Keratinocyte (primary cell): ENCODE measurements at regions not wholly inside any gene's neighbourhood (a gene's known extent, or its start where the extent isn't known, plus 50 kb on each side); places are given as distances from the start of the nearest gene placed in this dataset.

Experiments used
- DNase-seq: peaks from one replicate; pipeline ENCODE4 v3.0.0-alpha.2; 2011; ENCODE audit warnings: low read depth, missing footprints, low spot score
- FAIRE-seq: peaks from 2 replicates; lab custom pipeline; 2011; peaks lifted over from hg19 to GRCh38; lab: Jason Lieb, UNC
- H2AFZ ChIP-seq: 2 replicates; pipeline ENCODE4 v1.6.0; 2012; ENCODE audit warnings: low read length, control low read depth, inconsistent platforms; ENCODE audit not compliant: control insufficient read depth
- H3K27ac ChIP-seq: 2 replicates; pipeline ENCODE4 v1.5.1; 2011; ENCODE audit warnings: low read length; ENCODE audit not compliant: control insufficient read depth, insufficient read depth
- H3K27me3 ChIP-seq: 3 replicates; pipeline ENCODE4 v1.6.0; 2011; ENCODE audit warnings: low read length; ENCODE audit not compliant: control insufficient read depth, insufficient read depth; ENCODE audit errors: extremely low read depth
- H3K36me3 ChIP-seq, 2 experiments: 2 replicates in 1 of 2; 3 replicates in 1 of 2; pipeline ENCODE4 v1.5.1; 2011; ENCODE audit warnings: low read length in 2 of 2, mild to moderate bottlenecking in 1 of 2; ENCODE audit not compliant: control insufficient read depth in 2 of 2, insufficient read depth in 2 of 2; ENCODE audit errors: extremely low read depth in 1 of 2
- H3K4me1 ChIP-seq: 3 replicates; pipeline ENCODE4 v1.5.1; 2011; ENCODE audit warnings: low read length; ENCODE audit not compliant: control insufficient read depth, insufficient read depth; ENCODE audit errors: extremely low read depth
- H3K4me2 ChIP-seq: 3 replicates; pipeline ENCODE4 v1.6.0; 2011; ENCODE audit warnings: low read depth, low read length; ENCODE audit not compliant: control insufficient read depth, insufficient read depth; ENCODE audit errors: extremely low read depth
- H3K4me3 ChIP-seq, 3 experiments: fragments of 200-600 bp in 1 of 3; sonication (generic) in 1 of 3; 2 replicates in 2 of 3; 3 replicates in 1 of 3; pipeline ENCODE4 v1.5.1; 2011 to 2016; ENCODE audit warnings: low read length in 3 of 3, mild to moderate bottlenecking in 3 of 3, control low read depth in 2 of 3, inconsistent platforms in 1 of 3, low read depth in 1 of 3, mixed read lengths in 1 of 3, mixed run types in 1 of 3, moderate library complexity in 1 of 3; ENCODE audit not compliant: control insufficient read depth in 2 of 3, insufficient read depth in 2 of 3; ENCODE audit errors: extremely low read depth in 1 of 3
- H3K79me2 ChIP-seq: 2 replicates; pipeline ENCODE4 v1.6.0; 2012; ENCODE audit warnings: low read length; ENCODE audit not compliant: control insufficient read depth, insufficient read depth
- H3K9ac ChIP-seq: 3 replicates; pipeline ENCODE4 v1.6.0; 2011; ENCODE audit warnings: low read length; ENCODE audit not compliant: control insufficient read depth, insufficient read depth; ENCODE audit errors: extremely low read depth
- H3K9me1 ChIP-seq: 3 replicates; pipeline ENCODE4 v1.6.0; 2011; ENCODE audit warnings: low read length; ENCODE audit not compliant: control insufficient read depth, insufficient read depth; ENCODE audit errors: extremely low read depth
- H3K9me3 ChIP-seq: 2 replicates; pipeline ENCODE4 v1.5.1; 2012; ENCODE audit warnings: low read depth, low read length; ENCODE audit not compliant: control insufficient read depth
- H4K20me1 ChIP-seq: 3 replicates; pipeline ENCODE4 v1.6.0; 2011; ENCODE audit warnings: low read length; ENCODE audit not compliant: control insufficient read depth, insufficient read depth; ENCODE audit errors: extremely low read depth
- CTCF ChIP-seq, 3 experiments: IDR thresholded peaks in 1 of 3; conservative IDR thresholded peaks in 1 of 3; optimal IDR thresholded peaks in 1 of 3; 2 replicates in 2 of 3; 3 replicates in 1 of 3; pipeline versions ENCODE3 to v1.5.1; 2011; ENCODE audit warnings: low read length in 3 of 3, mild to moderate bottlenecking in 3 of 3, moderate library complexity in 2 of 3, control low read depth in 1 of 3, inconsistent platforms in 1 of 3; ENCODE audit not compliant: insufficient read depth in 2 of 3; ENCODE audit errors: extremely low read depth in 1 of 3
- EZH2 ChIP-seq: IDR thresholded peaks from one replicate; pipeline ENCODE4 v1.6.1; 2012; ENCODE audit warnings: inconsistent platforms, mild to moderate bottlenecking, low read length, moderate library complexity
- dilution Hi-C: fragments of 300-500 bp; cut with MboI; formaldehyde crosslinking; loops from one replicate; pipeline ENCODE4 v1.7.0; 2020; ENCODE audit warnings: low sequenced_read_pairs; ENCODE audit not compliant: extremely low pct_ligation_motif_present

GRCh38 chr12:19959353-19959752, 409.0 kb upstream of the PDE3A start:
- Histone ChIP-seq H3K27me3 (no peaks in the 10 kb centered on the region), H3K4me2 (no peak overlapping the region), H4K20me1 (no peaks in the 10 kb centered on the region), H3K27ac (no peak overlapping the region), H3K9me1 (no peaks in the 10 kb centered on the region), H3K4me1 (no peaks in the 10 kb centered on the region), H3K9ac (no peak overlapping the region), H3K4me3 (no peak overlapping the region), H3K36me3 (no peaks in the 10 kb centered on the region), H2AFZ (no peak overlapping the region), H3K9me3 (no peaks in the 10 kb centered on the region), H3K79me2 (no peaks in the 10 kb centered on the region)
- DNase-seq, result no peak
- dilution Hi-C loops, result no loop called here
- TF ChIP-seq EZH2 (no peak), CTCF (optimal IDR thresholded peaks at IDR 0.05 in 1 of 3, IDR thresholded peaks at IDR 0.05 in 1 of 3, conservative IDR thresholded peaks at IDR 0.05 in 1 of 3; ENCODE audit: extremely low read depth in 1 of 3, insufficient read depth in 2 of 3, low read length in 3 of 3) (no peak)
- FAIRE-seq, result no peak

GRCh38 chr12:19960527-19960926, 407.8 kb upstream of the PDE3A start:
- DNase-seq (no peak), FAIRE-seq (no peak)
- Histone ChIP-seq H3K27me3 (no peaks in the 10 kb centered on the region), H3K79me2 (no peaks in the 10 kb centered on the region), H4K20me1 (no peaks in the 10 kb centered on the region), H3K4me1 (no peaks in the 10 kb centered on the region), H3K4me3 (no peak overlapping the region), H3K9ac (no peak overlapping the region), H3K36me3 (no peaks in the 10 kb centered on the region), H3K9me1 (no peaks in the 10 kb centered on the region), H3K9me3 (no peaks in the 10 kb centered on the region), H3K27ac (no peak overlapping the region), H2AFZ (no peak overlapping the region), H3K4me2 (no peak overlapping the region)
- dilution Hi-C loops, result no loop called here
- TF ChIP-seq CTCF (optimal IDR thresholded peaks at IDR 0.05 in 1 of 3, IDR thresholded peaks at IDR 0.05 in 1 of 3, conservative IDR thresholded peaks at IDR 0.05 in 1 of 3; ENCODE audit: extremely low read depth in 1 of 3, insufficient read depth in 2 of 3, low read length in 3 of 3), result no peak
- TF ChIP-seq EZH2, result no peak
